ENCODE measurements at regions not wholly inside any gene's neighbourhood (a gene's known extent, or its start where the extent isn't known, plus 50 kb on each side); places are given as distances from the start of the nearest gene placed in this dataset.

- no peak for DNase-seq (ENCODE audit: low read depth in 2 of 3, low spot score in 2 of 3)
Measured at GRCh38 chr12:130016986-130017385, 113.2 kb upstream of the TMEM132D start.

DNA sequence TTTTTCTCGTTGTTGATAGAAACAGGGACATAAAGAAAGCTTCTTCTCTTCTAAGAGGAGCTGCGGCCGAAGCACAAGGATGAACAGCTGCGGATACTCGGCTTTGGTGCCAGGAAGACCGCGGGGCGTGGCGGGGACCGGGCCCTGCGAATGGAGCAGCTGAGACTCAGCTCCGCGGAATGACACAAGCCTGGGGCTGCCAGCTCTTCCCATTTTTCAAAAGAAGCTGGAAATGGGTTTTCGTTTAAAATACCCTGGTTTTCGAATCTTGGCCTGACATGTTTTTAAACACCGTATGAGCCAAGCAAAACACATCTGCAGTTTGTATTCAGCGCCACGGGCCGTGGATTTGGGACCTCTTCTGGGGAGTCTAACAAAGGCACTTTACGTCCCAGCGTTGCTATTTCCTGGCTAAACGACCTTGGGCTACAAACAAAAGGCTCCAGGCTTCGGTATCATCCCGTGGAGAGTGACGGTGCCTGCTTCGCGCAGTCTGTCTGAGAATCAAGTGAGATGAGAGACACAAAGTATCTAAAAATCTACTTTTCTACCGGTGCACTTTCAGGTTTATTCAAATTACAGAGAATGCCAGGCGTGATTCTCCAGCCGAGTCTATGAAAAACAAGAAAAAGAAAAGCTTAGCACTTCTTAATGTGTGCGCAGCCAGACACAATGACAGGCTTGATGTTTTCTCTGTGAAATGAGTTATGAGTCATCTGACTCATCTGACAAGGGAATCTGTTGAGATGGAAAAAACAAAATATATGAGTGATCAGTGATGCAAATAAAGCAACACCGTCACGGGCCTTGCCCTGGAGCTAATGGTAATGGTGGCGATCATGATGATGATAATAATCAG lies 114.0 kb upstream of the TMEM132D start:
- no peak for DNase-seq (ENCODE audit: low read depth in 2 of 3, low spot score in 2 of 3)

DNA sequence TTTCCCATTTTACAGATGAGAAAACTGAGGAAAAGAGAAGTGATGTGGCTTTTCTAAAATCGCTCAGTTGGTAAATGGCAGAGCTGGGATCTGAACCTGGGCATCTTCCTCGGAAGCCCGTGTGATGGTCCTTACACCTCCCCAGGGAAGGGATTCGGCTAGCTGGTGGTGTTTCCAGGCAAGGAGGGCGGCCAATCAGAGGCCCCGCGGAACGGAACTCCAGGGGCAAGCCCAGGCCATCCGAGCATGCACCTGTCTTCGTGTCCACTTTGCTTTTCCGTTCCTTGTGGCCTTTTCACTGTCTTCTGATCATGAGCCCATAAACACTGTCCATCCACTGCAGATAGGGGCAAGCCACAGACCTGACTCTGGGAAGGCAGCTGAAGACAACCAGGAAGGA lies 114.8 kb upstream of the TMEM132D start:
- no peak for DNase-seq (ENCODE audit: low read depth in 2 of 3, low spot score in 2 of 3)

DNA sequence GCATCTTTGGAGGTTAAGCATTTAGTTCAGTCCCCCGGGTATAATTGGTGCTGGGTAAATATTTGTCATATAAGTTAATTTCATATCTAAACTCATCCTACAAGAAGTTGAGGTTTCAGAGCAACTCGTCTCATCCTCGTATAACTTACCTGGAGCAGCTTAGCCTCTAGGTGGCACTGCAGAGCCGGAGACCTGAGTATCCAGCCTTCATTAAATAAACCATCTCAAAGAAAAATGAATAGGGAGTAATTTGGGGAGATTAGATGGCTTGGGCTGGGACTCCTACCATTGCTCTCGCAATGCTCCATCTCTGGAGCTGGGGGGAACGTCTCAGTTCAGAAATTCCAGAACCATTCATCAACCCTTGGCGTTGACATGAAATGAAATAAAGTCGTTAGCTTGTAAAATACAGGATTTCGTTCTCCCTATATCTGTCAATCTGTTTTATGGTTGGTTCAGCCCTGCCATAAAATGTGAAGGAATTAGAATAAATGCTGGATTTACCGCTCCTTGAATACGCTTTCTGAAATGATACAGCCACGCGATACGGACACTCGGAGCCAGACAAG lies 122.9 kb upstream of the TMEM132D start:
- DNase-seq (ENCODE audit: low read depth in 2 of 3, low spot score in 2 of 3) = peak in 1 of 3 donors; percentile 40

DNA sequence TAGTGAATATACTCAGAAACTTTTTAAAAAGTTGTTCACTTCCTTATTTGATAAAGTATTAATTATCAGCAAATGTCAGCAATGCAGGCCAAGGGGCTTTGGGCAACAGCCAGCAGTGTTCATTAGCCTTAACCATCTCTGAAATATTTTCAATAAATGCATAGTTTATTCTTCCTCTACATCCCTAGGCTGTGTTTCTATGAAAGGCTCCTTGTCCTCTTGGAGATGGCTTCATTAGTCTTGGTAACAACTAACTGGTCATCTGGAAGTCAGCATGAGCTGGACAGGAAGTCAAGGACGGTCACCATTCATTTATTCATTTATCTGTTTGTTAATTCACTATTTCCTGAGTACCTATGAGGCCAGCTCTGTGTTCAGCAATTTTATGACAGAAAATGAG lies 124.0 kb upstream of the TMEM132D start:
- no peak for DNase-seq (ENCODE audit: low read depth in 2 of 3, low spot score in 2 of 3)

DNA sequence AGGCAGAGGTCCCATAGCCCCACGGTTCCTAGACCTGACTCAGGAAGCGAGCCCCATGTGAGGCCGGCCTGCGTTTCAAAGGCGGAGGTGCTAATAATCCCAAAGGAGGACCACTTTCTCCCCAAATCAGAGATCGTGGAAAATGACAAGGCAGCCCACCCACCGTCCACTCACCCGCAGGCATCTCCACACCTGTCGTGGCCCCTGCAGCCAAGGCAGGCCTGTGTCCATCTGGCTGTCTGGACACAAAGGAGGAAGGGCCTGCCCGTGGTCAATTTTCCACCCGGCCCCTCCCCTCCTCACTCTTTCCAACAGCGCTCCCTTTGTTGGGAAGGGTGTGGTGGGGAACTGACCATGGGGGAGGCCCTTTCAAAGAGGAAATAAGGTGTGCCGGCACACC lies 125.3 kb upstream of the TMEM132D start:
- no peak for DNase-seq (ENCODE audit: low read depth in 2 of 3, low spot score in 2 of 3)

- DNase-seq (ENCODE audit: low read depth in 2 of 3, low spot score in 2 of 3) = no peak
Measured at GRCh38 chr12:130031041-130031440, 127.2 kb upstream of the TMEM132D start.

GRCh38 chr12:130031571-130032189 lies 127.9 kb upstream of the TMEM132D start:
- peak; percentile 9 to 68 (median 57) for DNase-seq (ENCODE audit: low read depth in 2 of 3, low spot score in 2 of 3)

DNA sequence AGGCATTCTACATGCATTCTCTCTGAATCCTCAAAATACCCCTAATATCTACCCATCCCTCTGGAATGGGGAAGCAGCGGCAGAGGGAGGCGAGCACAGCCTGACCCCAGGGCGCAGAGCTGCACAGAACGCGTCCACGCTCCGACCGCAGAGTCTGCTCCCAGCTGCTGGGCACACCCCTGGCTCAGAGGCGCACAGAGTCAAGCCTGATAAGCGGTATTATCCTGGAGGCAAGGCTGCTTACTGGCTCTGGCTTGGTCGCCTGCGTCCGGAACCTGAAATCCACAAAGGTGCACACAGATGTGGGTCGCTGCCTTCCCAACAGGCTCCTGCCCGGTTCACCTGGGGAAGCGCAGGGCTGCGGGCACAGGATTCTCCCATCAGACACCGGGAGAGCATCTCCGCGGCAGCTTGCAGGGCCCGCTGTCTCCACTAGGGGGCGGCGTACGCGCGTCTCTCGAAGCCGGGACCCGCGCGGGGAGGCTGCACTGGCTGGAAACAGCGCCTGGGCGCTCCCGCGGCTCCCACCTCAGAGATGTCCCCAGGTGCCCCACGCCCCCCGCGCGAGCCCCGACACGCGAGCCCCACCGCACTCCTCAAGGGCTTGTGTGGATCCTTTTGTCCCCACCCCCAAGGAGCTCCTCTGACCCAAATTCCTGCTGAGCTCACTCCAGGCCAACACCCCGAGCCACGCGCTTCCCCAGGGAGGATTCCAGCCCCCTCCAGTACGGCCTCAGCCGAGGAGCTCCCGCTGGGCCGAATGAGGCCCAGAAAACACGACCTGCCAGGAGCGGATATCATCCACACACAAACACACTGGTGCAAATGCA lies 120.1 kb upstream of the FZD10 start:
- peak; percentile 6 to 34 (median 26) for DNase-seq (ENCODE audit: low read depth in 2 of 3, low spot score in 2 of 3)

- DNase-seq (ENCODE audit: low read depth in 2 of 3, low spot score in 2 of 3) = no peak
Measured at GRCh38 chr12:130043685-130044406, 118.4 kb upstream of the FZD10 start.

- DNase-seq (ENCODE audit: low read depth in 2 of 3, low spot score in 2 of 3) = no peak
Measured at GRCh38 chr12:130044991-130045621, 117.2 kb upstream of the FZD10 start.

GRCh38 chr12:130049666-130050065 lies 112.6 kb upstream of the FZD10 start:
- no peak for DNase-seq (ENCODE audit: low read depth in 2 of 3, low spot score in 2 of 3)

DNA sequence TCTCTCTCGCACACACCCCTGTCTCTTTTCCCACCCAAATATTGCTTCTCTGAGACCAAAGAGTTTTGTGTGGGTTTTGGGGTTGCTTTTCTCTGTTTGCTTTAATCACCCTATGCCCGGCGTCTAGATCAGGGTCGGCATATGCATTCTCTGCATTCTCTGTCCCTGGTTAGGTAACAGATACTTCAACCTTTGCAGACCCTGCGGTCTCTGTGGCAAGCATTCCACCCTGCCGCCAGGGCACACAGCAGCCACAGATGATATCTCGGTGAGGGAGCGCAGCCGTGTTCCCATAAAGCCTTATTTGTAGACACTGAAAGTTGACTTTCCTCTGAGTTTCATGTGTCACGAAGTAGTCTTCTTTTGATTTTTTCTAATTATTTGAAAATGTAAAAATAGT lies 110.4 kb upstream of the FZD10 start:
- DNase-seq (ENCODE audit: low read depth in 2 of 3, low spot score in 2 of 3) = no peak

GRCh38 chr12:130053651-130054069 lies 108.6 kb upstream of the FZD10 start:
- no peak for DNase-seq (ENCODE audit: low read depth in 2 of 3, low spot score in 2 of 3)

- DNase-seq (ENCODE audit: low read depth in 2 of 3, low spot score in 2 of 3) = no peak
Measured at GRCh38 chr12:130054803-130055202, 107.5 kb upstream of the FZD10 start.

DNA sequence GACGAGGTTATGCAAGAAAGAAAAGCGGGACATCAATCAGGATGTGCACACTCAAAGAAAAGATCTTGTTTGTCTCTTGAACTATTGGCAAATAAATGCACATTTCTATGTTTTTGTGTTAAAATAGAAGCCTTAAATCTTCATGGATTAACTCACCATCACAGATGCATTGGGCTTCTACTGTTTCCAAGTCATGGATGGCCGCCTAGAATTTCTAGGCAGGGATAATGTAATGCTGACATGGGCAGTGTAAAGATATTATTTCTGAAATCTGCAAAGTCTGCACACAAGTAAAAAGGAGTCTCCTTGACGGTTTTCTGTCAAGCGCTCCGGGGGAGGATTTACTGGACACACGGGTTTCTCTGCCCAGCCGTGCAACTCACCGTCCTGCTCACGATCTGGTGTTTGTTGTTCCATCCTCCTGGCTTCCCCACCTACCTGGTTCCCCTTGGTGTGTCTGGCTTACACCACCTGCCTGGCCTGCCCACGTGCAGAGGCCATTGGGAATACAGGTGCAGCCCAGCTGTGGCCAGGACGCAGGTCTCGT lies 103.3 kb upstream of the FZD10 start:
- DNase-seq (ENCODE audit: low read depth in 2 of 3, low spot score in 2 of 3) = no peak

DNA sequence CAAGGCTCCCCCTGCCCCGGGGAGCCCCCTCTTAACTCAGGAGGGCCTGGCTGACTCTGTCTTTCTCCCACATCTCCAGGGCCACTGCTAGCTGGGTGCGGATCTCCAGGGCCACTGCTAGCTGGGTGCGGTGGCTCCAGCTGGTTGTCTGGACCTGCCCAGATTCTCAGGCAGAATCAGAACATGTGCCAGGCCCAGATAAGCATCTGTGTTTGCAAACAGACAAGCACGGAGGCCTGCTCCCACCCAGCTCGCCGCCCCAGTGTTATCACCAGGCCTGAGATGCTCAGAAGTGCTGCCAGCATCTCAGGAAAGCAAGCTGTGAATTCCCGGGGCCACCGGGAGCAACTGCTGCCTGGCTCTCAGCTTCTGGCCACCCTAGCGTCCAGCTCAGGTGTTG lies 98.4 kb upstream of the FZD10 start:
- DNase-seq (ENCODE audit: low read depth in 2 of 3, low spot score in 2 of 3) = no peak

- DNase-seq (ENCODE audit: low read depth in 2 of 3, low spot score in 2 of 3) = no peak
Measured at GRCh38 chr12:130064999-130065398, 97.3 kb upstream of the FZD10 start.

- no peak for DNase-seq (ENCODE audit: low read depth in 2 of 3, low spot score in 2 of 3)
Measured at GRCh38 chr12:130066742-130067141, 95.5 kb upstream of the FZD10 start.

DNA sequence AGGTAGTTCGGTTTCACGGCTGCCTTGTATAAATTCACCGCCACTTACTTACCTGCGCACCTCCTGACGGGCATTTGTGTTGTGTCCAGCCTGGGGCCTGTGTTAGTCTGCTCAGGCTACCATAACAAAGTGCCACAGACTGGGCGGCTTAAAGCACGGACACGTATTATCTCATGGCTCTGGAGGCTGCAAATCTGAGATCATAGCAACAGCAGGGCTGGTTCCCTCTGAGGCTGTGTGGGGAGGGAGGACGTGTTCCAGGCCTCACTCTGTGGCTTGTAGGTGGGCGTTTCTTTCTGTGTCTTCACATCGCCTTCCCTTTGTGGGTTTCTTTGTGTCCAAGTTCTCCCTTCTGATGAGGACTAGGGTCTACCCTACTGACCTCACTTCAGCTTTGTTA lies 93.5 kb upstream of the FZD10 start:
- DNase-seq (ENCODE audit: low read depth in 2 of 3, low spot score in 2 of 3) = no peak

Measured in hematopoietic multipotent progenitor cell (in vitro differentiated cells).